HepG2 (cell line): ENCODE measurements at regions not wholly inside any gene's neighbourhood (a gene's known extent, or its start where the extent isn't known, plus 50 kb on each side); places are given as distances from the start of the nearest gene placed in this dataset.

Experiments
- ATAC-seq: fragments of 200-7000 bp; cut with Tn5 transposase; 3 replicates; pipeline ENCODE4 v1.9.1; 2020; ENCODE audit warnings: mild to moderate bottlenecking, moderate library complexity
- BruUV-seq: library from RNA; stranded (reverse); fragments of 400-500 nt; replicated peaks from 2 replicates; lab custom pipeline; 2021; lab: Mats Ljungman, UMichigan
- CTCF ChIA-PET: fragments of 300-600 bp; formaldehyde crosslinking; extraction: SDS; loops from one replicate; lab custom pipeline; 2021; ENCODE audit warnings: low total read pairs, inconsistent platforms, low intra/inter-chr PET ratio; lab: Yijun Ruan, JAX
- POLR2A ChIA-PET: fragments of 350-600 bp; sonication (Branson Sonifier 250); formaldehyde crosslinking; loops from one replicate; lab custom pipeline; 2020; ENCODE audit warnings: antibody characterized with exemption, inconsistent platforms; lab: Yijun Ruan, JAX
- DNase-seq: peaks from one replicate; pipeline ENCODE4 v3.0.0-alpha.2; 2015; ENCODE audit warnings: low spot score
- FAIRE-seq: peaks from 3 replicates; lab custom pipeline; 2011; peaks lifted over from hg19 to GRCh38; lab: Jason Lieb, UNC
- H2AFZ ChIP-seq: one replicate; pipeline ENCODE4 v1.6.1; 2011; ENCODE audit warnings: low read length, inconsistent platforms
- H3K27ac ChIP-seq: fragments of 300-600 bp; 3 replicates; pipeline ENCODE4 v1.8.0; 2011; ENCODE audit warnings: mixed run types, mild to moderate bottlenecking, mixed read lengths, low read length, inconsistent platforms; ENCODE audit not compliant: insufficient read depth; ENCODE audit errors: extremely low read length
- H3K27me3 ChIP-seq, 2 experiments: fragments of 200-600 bp in 1 of 2; 2 replicates in 1 of 2; 3 replicates in 1 of 2; pipeline versions ENCODE4 v1.6.0 to v1.8.0; 2011; ENCODE audit warnings: low read length in 2 of 2, mild to moderate bottlenecking in 2 of 2, moderate library complexity in 2 of 2, inconsistent platforms in 1 of 2; ENCODE audit not compliant: insufficient read depth in 2 of 2, control insufficient read depth in 1 of 2
- H3K36me3 ChIP-seq, 2 experiments: fragments of 200-600 bp in 1 of 2; replicated peaks in 1 of 2; 2 replicates in 1 of 2; 3 replicates in 1 of 2; pipeline versions ENCODE4 v1.5.1 to v1.8.0; 2011; ENCODE audit warnings: low read length in 2 of 2, inconsistent platforms in 1 of 2; ENCODE audit not compliant: insufficient read depth in 2 of 2, control insufficient read depth in 1 of 2
- H3K4me1 ChIP-seq: 2 replicates; pipeline ENCODE4 v1.5.1; 2012; ENCODE audit warnings: low read length, inconsistent platforms; ENCODE audit not compliant: insufficient read depth
- H3K4me2 ChIP-seq: 2 replicates; pipeline ENCODE4 v1.6.0; 2011; ENCODE audit warnings: low read depth, low read length, inconsistent platforms
- H3K4me3 ChIP-seq, 3 experiments: fragments of 200-600 bp in 1 of 3; sonication (generic), shearing (Covaris generic) in 1 of 3; replicated peaks in 1 of 3; 2 replicates each; pipeline ENCODE4 v1.5.1; 2011 to 2016; ENCODE audit warnings: low read length in 3 of 3, inconsistent platforms in 2 of 3, low read depth in 2 of 3, mild to moderate bottlenecking in 2 of 3, control low read depth in 1 of 3, mixed read lengths in 1 of 3; ENCODE audit not compliant: insufficient read depth in 1 of 3
- H3K79me2 ChIP-seq: one replicate; pipeline ENCODE4 v1.6.1; 2011; ENCODE audit warnings: low read length, inconsistent platforms; ENCODE audit not compliant: insufficient read depth
- H3K9ac ChIP-seq: 2 replicates; pipeline ENCODE4 v1.6.0; 2011; ENCODE audit warnings: mild to moderate bottlenecking, low read depth, low read length, inconsistent platforms; ENCODE audit not compliant: insufficient read depth
- H3K9me3 ChIP-seq: 2 replicates; pipeline ENCODE4 v1.5.1; 2012; ENCODE audit warnings: mild to moderate bottlenecking, low read length
- H4K20me1 ChIP-seq: 2 replicates; pipeline ENCODE4 v1.6.0; 2011; ENCODE audit warnings: inconsistent platforms, mild to moderate bottlenecking, low read length, moderate library complexity; ENCODE audit not compliant: insufficient read depth
- HMGA1 ChIP-seq: sonication (generic); formaldehyde crosslinking; conservative IDR thresholded peaks from 2 replicates; pipeline ENCODE4 v1.4.0; 2020; ENCODE audit warnings: missing genetic modification reagents
- POGK ChIP-seq: sonication (generic); formaldehyde crosslinking; conservative IDR thresholded peaks from 2 replicates; pipeline ENCODE4 v1.8.0; 2022; ENCODE audit warnings: mild to moderate bottlenecking, moderate library complexity, missing genetic modification reagents
- REXO4 ChIP-seq: sonication (generic); formaldehyde crosslinking; IDR thresholded peaks from 2 replicates; pipeline ENCODE4 v1.8.0; 2022; ENCODE audit warnings: missing genetic modification reagents, mild to moderate bottlenecking, borderline replicate concordance
- ZBTB43 ChIP-seq: sonication (generic); formaldehyde crosslinking; conservative IDR thresholded peaks from 2 replicates; pipeline ENCODE4 v1.4.0; 2020; ENCODE audit warnings: missing genetic modification reagents
- ZNF275 ChIP-seq: sonication (generic); formaldehyde crosslinking; IDR thresholded peaks from 2 replicates; pipeline ENCODE4 v1.8.0; 2022; ENCODE audit warnings: missing genetic modification reagents, mild to moderate bottlenecking, inconsistent platforms, borderline replicate concordance
- ZNF768 ChIP-seq: sonication (generic); formaldehyde crosslinking; IDR thresholded peaks from 2 replicates; pipeline ENCODE4 v1.4.0; 2020; ENCODE audit warnings: missing genetic modification reagents
- WGBS: methylation state at CpG from one replicate; pipeline ENCODE4 v1.1.6; 2017; ENCODE audit warnings: low lambda C conversion rate; 5-methylcytosine and 5-hydroxymethylcytosine counted together
- in situ Hi-C: cut with HindIII; loops from 2 replicates; pipeline ENCODE4 v1.10.0; 2017; ENCODE audit warnings: low pct_unique_long_range_greater_than_20kb; ENCODE audit not compliant: extremely low pct_ligation_motif_present
- intact Hi-C: fragments of 100-400 bp; cut with micrococcal nuclease; formaldehyde crosslinking; loops from one replicate; pipeline ENCODE4 v1.10.0; 2022; ENCODE audit not compliant: unreplicated experiment

- Histone ChIP-seq H3K27ac (no peak overlapping the region), H2AFZ (no peak overlapping the region), H3K4me3 (no peak overlapping the region), H3K36me3 (no peaks in the 10 kb centered on the region), H3K9me3 (peaks cover 9% of the 10 kb centered on the region; the same call in 1 of the 2 replicates), H3K9ac (no peak overlapping the region), H3K79me2 (no peaks in the 10 kb centered on the region), H3K27me3 (no peaks in the 10 kb centered on the region; a peak in 1 of 5 replicates), H3K4me1 (no peaks in the 10 kb centered on the region), H4K20me1 (no peaks in the 10 kb centered on the region), H3K4me2 (no peak overlapping the region)
- CTCF ChIA-PET, result no interaction called here
- in situ Hi-C loops, result no loop called here
- ATAC-seq (no peak), FAIRE-seq (no peak), DNase-seq (no peak)
- no TSS peak for BruUV-seq
- intact Hi-C loops, result no loop called here
- POLR2A ChIA-PET, result no interaction called here
- 0% methylated on average over 4 of the region's 4 CpGs for WGBS
- TF ChIP-seq ZNF768 (CRISPR knock-in tag), result no peak
- no peak for TF ChIP-seq POGK (CRISPR knock-in tag)
- TF ChIP-seq ZNF275 (CRISPR knock-in tag), result no peak
- no peak for TF ChIP-seq ZBTB43 (CRISPR knock-in tag)
- TF ChIP-seq REXO4 (CRISPR knock-in tag), result no peak
- TF ChIP-seq HMGA1 (CRISPR knock-in tag), result no peak
- TF ChIP-seq, all 625 proteins: peak for 0
These were observed 183.3 kb upstream of the ADAMTS9 start for GRCh38 chr3:64870876-64871646.
